GM18505 (cell line): ENCODE measurements at regions not wholly inside any gene's neighbourhood (a gene's known extent, or its start where the extent isn't known, plus 50 kb on each side); places are given as distances from the start of the nearest gene placed in this dataset.

Experiments used
- ATAC-seq: cut with Tn5 transposase; IDR thresholded peaks from one replicate; pipeline ENCODE4 v1.9.1; 2021; ENCODE audit not compliant: unreplicated experiment
- POLR2A ChIP-seq: IDR thresholded peaks from 4 replicates; pipeline ENCODE4 v1.6.1; 2011; ENCODE audit warnings: borderline replicate concordance; ENCODE audit not compliant: insufficient read depth, insufficient read length; ENCODE audit errors: extremely low read depth

DNA sequence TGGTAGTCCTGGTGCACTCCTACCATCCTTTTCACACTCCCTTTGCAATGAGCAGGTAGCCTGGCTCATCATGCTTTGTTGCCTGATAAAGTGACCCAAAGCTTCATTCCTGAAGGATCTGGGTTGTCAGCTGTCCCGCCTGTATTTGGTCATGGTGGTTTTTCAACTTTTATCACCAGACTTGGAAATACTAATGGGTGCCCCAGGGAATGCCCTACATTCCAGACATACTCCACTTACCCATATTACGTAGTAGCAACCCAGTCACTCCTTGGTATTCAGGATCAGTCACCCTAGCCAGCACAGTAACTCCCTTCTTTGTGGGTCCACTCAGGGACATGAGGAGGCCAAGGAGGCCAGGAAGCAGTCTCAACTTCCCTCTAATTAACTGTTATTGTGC lies 199.2 kb downstream of the MAFB start:
- no peak for TF ChIP-seq POLR2A
- ATAC-seq = no peak

DNA sequence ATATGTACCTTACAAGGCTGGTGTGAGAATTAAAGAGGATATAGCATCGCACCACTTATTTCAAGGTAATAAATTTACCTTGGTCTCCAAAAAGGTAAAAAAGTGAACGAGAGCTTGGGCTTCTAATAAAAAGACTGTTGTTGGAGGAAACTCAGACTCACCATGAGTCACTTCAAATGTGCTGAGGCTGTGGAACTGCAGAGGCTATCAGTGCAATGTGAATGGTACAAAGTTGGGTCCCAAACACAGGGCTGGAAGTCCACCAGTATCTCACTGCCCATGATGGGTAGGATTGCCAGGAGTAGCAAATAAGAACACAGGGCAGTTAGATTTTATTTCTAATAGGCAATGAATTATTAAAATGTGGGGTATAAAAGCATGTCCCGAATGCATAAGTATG lies 200.6 kb downstream of the MAFB start:
- TF ChIP-seq POLR2A = no peak
- ATAC-seq = no peak

DNA sequence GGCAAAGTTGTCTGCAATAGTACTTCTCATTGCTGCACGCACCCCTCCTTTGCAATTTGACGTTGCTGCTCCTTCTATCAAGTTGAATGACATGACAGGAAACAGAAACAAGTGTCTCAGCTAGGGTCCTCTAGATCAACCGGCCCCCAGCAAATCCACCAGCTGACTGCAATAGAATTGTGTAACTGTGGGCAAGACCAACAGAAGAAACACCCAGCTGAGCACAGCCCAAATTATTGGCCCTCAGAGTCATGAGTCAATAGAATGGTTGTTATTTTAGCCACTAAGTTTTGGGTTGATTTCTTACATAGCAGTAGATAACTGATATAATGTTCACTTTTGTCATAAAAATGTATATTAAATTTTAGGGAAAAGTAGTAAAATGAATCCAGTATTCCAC lies 202.7 kb downstream of the MAFB start:
- no peak for TF ChIP-seq POLR2A
- no peak for ATAC-seq

DNA sequence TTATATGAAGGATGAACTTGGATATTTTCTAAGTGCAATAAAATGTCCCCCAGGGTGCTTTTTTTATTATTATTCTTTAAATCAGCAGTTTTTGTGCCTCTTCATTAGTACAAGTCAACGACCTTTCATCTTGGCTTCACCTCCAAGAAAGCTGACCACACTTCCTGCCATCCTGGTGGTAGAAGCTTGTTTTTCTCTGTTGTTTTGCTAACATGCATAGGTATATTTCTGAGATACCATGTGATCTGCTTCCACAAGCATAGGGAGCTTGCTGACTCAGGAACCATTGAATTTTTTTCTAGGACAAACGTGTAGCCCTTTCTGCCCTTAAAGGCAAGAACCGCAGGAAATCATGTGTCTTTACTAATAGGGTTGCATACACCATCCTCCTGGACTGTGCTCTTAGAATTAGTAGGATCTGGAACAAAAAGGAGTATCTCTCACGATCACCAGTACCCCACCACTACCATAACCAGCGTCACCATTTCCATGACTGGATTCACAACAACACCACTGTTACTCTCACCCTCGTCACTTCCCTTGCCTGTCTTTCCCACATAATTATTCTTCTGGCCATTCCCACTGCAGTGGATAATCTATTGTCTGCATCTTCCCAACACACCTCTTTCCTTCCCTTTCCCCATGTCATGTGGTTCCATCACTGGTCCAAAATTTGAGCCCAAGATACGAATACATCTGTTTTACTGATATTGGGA lies 207.1 kb downstream of the MAFB start:
- no peak for ATAC-seq
- no peak for TF ChIP-seq POLR2A

DNA sequence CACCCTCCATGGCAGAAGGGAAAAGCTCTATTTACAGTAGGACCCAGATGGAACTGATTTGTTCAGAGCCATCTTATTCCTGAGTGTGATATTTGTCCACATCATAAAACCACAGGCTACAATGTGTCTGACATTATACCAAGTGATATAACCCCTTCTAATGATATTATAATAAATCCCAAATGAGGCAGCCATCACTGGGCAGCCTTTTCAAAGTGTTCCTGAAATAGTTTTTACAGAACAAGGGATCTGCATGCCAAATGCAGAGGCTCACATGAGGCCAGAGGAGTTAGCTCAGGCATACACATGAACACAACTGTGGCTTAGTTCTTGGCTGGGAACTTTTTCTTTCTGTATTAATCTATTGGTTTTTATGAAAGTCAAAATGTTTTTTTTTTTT lies 207.7 kb downstream of the MAFB start:
- no peak for ATAC-seq
- no peak for TF ChIP-seq POLR2A

DNA sequence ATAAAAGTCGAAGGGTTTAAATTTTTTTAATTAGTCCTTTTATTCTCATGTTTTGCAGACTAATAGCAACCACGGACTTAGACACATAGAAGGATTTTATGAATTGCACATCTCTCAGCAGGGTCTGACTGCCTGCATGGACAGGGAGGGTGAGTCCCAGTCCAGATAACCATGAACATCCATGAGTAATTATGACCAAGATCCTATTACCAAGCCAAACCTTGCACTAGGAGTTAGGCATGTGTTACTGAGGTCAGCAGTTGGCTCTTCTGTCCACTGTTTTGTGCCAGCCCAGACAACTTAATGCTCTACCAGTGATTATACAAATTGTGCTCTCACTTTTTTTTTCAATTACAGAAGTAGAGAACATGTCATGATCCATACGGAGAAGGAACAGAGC lies 211.2 kb downstream of the MAFB start:
- no peak for TF ChIP-seq POLR2A
- ATAC-seq = no peak

DNA sequence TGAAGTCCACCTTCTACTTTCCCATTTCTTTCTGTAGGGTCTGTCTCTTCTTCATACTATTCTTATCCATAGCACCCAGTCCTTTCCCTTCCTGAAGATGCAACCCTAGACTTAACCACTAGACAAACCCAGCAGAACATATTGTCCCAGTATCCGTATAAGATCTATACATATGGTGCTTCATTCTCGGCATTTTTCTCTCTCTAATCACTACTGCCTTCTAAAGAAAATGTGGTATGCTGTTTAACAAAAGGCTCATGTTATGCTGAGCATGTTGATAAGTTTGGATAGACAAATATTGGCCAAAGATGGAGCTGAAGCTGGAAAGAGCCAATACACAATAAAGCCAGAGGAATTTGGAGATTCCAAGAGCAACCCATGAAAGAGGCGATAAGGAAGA lies 212.6 kb downstream of the MAFB start:
- ATAC-seq = no peak
- no peak for TF ChIP-seq POLR2A

DNA sequence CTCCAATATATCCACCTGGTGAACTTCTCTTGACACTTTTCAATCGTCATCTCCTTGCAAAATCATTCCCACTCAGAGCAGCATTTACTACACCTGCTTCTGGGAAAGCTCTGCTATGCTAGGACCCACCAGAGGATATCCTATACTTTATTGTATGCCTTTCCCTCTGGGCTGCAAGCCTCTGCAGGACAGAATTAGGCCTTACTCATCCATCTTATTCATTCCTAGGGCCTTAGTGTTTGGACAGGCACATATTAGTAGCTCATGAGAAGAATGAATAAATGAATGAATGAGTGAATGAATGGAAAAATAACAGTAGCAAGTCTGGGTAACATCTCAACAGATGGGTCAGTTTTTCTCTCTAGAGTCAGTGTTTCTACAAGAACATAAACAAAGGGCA lies 216.1 kb downstream of the MAFB start:
- no peak for ATAC-seq

DNA sequence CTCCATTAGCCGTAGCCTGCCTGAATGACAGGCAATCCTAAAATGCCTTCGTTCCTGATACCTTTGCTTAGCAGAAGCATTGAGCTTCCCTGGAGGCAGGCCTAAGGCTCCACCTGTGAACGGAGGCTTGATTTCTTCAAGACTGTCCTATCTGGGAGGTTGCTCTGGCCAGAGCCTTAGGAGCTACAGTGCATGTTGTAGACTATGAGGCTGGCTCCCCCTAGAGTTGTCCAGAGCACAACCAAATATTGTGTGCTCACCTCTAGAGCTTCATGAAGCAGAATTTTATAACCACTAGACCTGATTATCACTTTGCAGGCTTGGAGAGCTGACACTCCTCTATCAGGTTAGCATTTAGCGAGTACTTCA lies 217.8 kb downstream of the MAFB start:
- TF ChIP-seq POLR2A = no peak
- no peak for ATAC-seq

More for the DNA sequence above, 216.1 kb downstream of the MAFB start:
- no peak for TF ChIP-seq POLR2A

DNA sequence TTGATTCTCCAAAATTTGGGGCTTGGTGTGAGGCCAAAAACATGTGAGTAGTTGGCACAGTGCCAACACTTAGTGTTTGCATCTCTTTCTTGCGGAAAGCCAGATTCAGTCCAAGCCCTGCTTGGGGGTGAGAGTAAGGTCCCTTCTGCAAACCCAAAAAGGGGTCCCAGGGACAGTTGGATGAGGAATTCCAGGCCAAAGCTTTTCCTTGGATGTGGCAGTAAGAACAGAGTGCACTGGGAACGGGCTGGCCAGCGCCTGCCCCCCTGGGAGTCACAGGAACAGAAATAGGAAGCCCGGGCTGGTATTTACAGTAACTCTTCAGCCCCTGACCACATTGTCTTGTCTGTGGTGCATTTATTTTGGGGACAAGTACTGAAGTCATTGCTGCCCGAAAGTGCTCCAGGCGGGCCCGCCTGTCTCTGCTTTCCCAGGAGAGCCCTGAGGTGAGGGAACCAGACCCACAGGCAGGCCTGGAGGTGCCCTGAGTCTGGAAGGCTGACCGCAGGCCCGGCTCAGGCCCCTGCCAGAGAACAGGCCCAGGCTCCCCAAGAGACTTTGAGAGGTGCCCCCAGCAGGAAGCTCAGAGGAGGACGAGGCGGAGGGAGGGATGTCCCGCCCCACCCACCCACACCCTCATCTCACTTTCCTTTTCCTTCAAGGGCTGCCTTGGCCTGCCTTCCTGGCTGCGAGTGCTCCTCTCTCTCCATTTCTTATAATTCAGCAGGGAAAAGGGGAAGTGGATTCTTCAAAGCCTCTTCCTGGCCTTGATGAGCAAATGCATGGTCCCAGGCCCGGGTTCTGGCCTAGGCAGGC lies 218.4 kb downstream of the MAFB start:
- ATAC-seq = no peak
- TF ChIP-seq POLR2A = no peak

DNA sequence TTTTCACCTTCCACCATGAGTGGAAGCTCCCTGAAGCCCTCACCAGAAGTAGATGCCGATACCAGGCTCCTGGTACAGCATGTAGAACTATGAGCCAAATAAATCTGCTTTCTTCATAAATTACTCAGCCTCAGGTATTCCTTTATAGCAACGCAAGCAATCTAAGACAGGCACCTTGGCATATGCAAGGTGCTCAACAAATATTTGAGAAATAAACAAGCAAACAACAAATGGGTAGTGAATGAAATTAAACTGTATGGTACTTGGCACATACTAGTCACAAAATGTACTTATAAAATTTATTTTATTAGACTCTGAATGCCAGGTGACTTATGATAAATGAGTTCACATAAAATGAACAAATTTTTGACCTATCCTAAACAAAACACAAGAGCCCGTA lies 220.3 kb downstream of the MAFB start:
- TF ChIP-seq POLR2A = no peak
- no peak for ATAC-seq

DNA sequence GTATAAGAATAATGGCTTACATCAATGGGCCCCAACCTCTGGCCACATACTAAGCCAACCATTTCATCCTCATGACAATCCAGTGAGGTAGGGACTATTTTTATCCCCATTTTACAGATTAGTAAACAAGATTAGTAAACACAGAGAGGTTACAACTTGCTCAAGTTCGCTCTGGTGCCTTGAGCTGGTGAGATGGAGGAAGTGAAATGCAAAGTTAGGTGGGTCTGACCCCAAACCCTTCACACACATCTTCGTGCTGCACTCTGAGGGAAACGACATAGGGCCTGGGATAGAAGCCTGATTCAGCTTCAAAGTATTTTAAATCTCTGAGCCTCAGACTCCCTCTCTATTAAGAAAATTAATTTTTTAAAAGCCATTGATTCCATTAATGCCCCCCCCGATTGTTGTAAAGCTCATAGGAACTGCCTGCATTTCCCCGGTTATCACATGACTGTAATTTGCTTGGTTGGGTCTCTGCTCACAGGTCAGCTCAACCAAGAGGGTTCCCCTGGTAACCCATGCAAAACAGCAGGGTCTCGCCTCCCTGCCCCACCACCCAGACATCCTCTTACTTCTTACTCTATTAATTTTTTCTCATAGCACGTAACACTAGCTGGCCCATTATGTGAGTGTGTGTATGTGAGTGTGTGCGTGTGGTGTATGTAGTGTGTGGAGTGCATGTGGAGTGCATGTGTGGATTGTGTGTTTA lies 221.2 kb downstream of the MAFB start:
- no peak for TF ChIP-seq POLR2A
- no peak for ATAC-seq

DNA sequence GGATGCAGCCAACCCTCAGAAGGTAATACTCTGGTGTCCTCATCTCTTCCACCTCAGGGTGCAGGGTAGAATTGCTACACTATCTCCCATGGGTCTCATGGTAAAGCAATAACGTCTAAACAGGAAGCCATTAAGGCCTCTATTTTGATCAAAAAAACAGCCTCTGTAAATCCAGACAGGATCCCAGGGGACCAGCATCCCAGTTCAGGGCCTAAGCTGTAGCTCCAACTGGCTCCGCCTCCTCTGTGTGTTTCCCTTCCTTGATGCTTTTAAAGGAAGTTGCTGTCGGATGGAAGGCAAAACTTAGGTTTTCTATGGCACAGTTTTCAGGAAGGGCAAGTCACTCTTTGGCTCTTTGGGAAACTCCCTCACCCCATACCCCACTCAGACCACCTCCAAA lies 222.0 kb downstream of the MAFB start:
- no peak for TF ChIP-seq POLR2A
- ATAC-seq = no peak

DNA sequence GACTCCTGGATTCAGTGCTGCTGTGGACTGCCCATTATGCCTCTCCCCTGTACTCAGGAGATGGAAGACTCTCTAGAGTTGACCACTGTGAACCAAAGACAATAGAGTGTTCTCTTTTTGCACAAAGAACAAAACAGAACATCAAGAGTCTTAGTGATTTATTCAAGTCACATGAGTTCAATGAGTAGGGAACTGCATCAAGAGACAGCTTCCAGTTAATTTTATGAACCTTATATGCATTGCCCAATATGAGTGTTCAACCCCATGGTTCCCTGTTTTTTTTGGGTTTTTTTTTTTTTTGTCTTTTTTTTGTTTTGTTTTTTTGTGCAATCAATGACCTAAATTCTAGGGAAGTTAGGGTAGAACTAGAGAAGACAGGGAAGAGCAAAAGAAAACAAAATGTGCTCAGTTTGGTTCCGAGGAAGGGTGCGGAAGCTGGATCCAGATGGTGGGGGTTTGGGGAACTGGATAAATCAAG lies 224.3 kb downstream of the MAFB start:
- ATAC-seq = no peak
- TF ChIP-seq POLR2A = no peak

DNA sequence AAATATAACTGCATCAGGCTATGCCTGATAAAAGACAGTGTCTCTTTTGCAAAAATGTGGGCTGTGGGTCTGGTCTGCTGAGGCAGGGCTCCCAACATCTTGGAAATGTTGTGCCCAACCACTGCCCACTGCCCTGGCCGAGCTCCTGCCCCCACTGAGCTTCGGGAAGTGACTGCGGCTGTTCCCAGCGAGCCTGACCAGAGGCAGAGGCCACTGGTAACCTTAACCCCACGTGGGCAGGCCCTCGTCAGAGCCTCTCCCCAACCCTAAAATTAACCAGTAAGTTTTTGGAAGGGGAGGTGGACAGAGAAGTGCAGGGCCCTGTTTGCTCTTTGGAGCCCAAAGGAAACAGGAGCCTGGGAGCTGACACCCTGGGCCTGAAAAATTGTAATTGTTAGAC lies 225.9 kb downstream of the MAFB start:
- TF ChIP-seq POLR2A = no peak
- ATAC-seq = no peak

DNA sequence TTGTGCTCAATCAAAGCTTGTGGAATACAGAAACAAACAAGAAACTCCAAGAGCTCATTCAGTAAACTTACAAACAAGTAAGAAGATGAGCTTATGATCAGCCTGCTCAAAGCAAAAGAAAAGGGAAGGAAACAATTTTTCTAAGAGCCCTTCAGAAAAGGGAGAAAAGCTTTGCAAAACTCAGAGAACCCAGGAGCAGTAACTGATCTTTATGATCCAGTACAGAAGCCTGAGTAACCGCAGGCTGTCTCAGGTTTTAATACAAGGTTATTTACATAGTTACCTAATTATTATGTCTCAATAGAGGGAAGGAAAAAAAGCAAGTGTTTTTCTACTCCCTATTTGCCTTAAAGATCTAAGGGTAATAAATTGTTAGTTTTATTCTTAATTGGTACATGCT lies 226.5 kb downstream of the MAFB start:
- ATAC-seq = no peak
- TF ChIP-seq POLR2A = no peak
